Amygdala (tissue), 56 donors: ENCODE measurements at regions not wholly inside any gene's neighbourhood (a gene's known extent, or its start where the extent isn't known, plus 50 kb on each side); places are given as distances from the start of the nearest gene placed in this dataset.
"Not testable (repeated sequence)": the region's sequence is repeated elsewhere in the genome, so short reads cannot be mapped to it uniquely, and the experiment has no call there.

Experiments used
- DNase-seq, 56 donors: peaks; one replicate each; lab custom pipeline; 2025; lab: John Stamatoyannopoulos, UW

- no peak for DNase-seq
These were observed 600.4 kb downstream of the HTR1B start for GRCh38 chr6:76862936-76863335.

- DNase-seq, result peak in 1 of 56 donors; percentile 1
These were observed 601.9 kb downstream of the HTR1B start for GRCh38 chr6:76861403-76861802.

- DNase-seq, result no peak
These were observed 607.2 kb downstream of the HTR1B start for GRCh38 chr6:76856065-76856464.

GRCh38 chr6:76852776-76853175, 610.5 kb downstream of the HTR1B start:
- no peak for DNase-seq

GRCh38 chr6:76849274-76849970, 613.9 kb downstream of the HTR1B start:
- not testable (repeated sequence) for DNase-seq

- DNase-seq, result no peak
These were observed 620.1 kb downstream of the HTR1B start for GRCh38 chr6:76843054-76843822.

- DNase-seq, result no peak
These were observed 622.4 kb downstream of the HTR1B start for GRCh38 chr6:76840865-76841264.

GRCh38 chr6:76840041-76840745, 623.1 kb downstream of the HTR1B start:
- no peak for DNase-seq

GRCh38 chr6:76839505-76839904, 623.8 kb downstream of the HTR1B start:
- DNase-seq, result no peak

- DNase-seq, result no peak
These were observed 625.7 kb downstream of the HTR1B start for GRCh38 chr6:76837564-76837963.

- no peak for DNase-seq
These were observed 627.6 kb downstream of the HTR1B start for GRCh38 chr6:76835695-76836094.

GRCh38 chr6:76835293-76835692, 628.0 kb downstream of the HTR1B start:
- DNase-seq, result no peak

GRCh38 chr6:76834399-76834798, 628.9 kb downstream of the HTR1B start:
- no peak for DNase-seq

GRCh38 chr6:76831299-76831698, 632.0 kb downstream of the HTR1B start:
- DNase-seq, result no peak

- DNase-seq, result not testable (repeated sequence)
These were observed 639.7 kb downstream of the HTR1B start for GRCh38 chr6:76823578-76823977.

GRCh38 chr6:76818451-76818850, 644.8 kb downstream of the HTR1B start:
- DNase-seq, result no peak

GRCh38 chr6:76817429-76817828, 645.9 kb downstream of the HTR1B start:
- no peak for DNase-seq

- no peak for DNase-seq
These were observed 648.5 kb downstream of the HTR1B start for GRCh38 chr6:76814496-76815458.

GRCh38 chr6:76810286-76810685, 653.0 kb downstream of the HTR1B start:
- DNase-seq, result no peak

- no peak for DNase-seq
These were observed 660.2 kb downstream of the HTR1B start for GRCh38 chr6:76803038-76803580.
